PC-9 (cell line): ENCODE measurements at regions not wholly inside any gene's neighbourhood (a gene's known extent, or its start where the extent isn't known, plus 50 kb on each side); places are given as distances from the start of the nearest gene placed in this dataset.

Source experiments
- EZH2 ChIP-seq: fragments of 200-600 bp; sonication (generic); IDR thresholded peaks from 2 replicates; pipeline ENCODE4 v1.8.0; 2017; ENCODE audit warnings: antibody characterized with exemption, low read depth
- TF ChIP-seq, protein P1 (sequence below): fragments of 200-600 bp; sonication (generic); conservative IDR thresholded peaks from 2 replicates; pipeline ENCODE4 v1.6.1; 2017; ENCODE audit warnings: mixed run types, antibody characterized with exemption, mild to moderate bottlenecking, moderate library complexity

DNA sequence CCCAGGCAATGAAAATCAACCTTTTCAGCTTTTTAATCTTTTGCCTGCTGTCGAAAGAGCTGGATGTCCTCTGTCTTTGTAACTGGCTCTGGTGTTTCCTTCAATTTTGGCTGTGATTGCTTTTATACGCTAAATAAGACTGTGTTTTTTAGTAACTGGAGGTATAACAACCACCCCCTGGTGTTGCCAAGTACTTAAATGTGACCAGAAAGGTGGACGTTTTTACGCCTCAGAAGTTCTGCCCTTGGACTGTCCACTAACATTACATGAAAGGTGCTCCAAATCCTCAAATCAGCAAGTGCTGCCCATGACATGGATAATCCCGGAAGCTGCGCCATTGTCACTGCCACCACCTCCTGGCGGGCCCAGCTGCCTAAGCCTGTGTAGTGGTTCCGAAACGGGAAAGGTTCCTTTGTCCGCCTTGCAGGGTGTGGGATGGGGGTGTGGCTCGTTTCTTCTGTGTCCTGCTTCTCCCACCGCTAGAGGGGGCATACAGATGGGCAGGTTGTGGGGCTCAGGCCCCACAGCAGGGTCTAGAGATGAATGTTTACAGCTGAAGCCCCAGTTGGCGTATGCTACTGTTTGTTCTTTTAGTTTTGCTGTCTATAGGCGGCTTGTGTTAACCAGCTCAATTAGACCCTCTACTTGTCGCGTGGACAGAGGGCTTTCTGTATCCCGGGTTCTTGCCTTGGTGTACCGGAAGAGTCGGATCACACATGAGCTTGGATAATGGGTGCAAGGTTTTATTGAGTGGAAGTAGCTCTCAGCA, 82.2 kb upstream of the SEPTIN5 start:
- TF ChIP-seq, protein P1, sequence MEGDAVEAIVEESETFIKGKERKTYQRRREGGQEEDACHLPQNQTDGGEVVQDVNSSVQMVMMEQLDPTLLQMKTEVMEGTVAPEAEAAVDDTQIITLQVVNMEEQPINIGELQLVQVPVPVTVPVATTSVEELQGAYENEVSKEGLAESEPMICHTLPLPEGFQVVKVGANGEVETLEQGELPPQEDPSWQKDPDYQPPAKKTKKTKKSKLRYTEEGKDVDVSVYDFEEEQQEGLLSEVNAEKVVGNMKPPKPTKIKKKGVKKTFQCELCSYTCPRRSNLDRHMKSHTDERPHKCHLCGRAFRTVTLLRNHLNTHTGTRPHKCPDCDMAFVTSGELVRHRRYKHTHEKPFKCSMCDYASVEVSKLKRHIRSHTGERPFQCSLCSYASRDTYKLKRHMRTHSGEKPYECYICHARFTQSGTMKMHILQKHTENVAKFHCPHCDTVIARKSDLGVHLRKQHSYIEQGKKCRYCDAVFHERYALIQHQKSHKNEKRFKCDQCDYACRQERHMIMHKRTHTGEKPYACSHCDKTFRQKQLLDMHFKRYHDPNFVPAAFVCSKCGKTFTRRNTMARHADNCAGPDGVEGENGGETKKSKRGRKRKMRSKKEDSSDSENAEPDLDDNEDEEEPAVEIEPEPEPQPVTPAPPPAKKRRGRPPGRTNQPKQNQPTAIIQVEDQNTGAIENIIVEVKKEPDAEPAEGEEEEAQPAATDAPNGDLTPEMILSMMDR, result peak; percentile 54; the same call in 1 of the 2 replicates
- TF ChIP-seq EZH2, result no peak
